ENCODE measurements at regions not wholly inside any gene's neighbourhood (a gene's known extent, or its start where the extent isn't known, plus 50 kb on each side); places are given as distances from the start of the nearest gene placed in this dataset.

- Histone ChIP-seq H3K4me1 (ENCODE audit: control insufficient read depth in 1 of 2, insufficient read depth in 2 of 2, low read depth in 1 of 2, low read length in 1 of 2) (no peaks in the 10 kb centered on the region), H3K4me3 (ENCODE audit: low read depth in 2 of 2, low read length in 1 of 2) (no peak overlapping the region), H3K79me2 (ENCODE audit: insufficient read depth) (no peaks in the 10 kb centered on the region), H3F3A (replicated peaks; ENCODE audit: insufficient read depth) (no peaks in the 10 kb centered on the region), H3K36me3 (replicated peaks in 1 of 2; ENCODE audit: control insufficient read depth in 1 of 2, insufficient read depth in 2 of 2, low read length in 1 of 2) (no peaks in the 10 kb centered on the region), H3K27ac (ENCODE audit: low read depth in 2 of 2, low read length in 1 of 2) (no peak overlapping the region), H3K27me3 (ENCODE audit: insufficient read depth) (no peaks in the 10 kb centered on the region), H3K9me3 (no peaks in the 10 kb centered on the region), H3K9me2 (no peaks in the 10 kb centered on the region), H3K4me2 (no peak overlapping the region), H3K9ac (no peak overlapping the region), H2AFZ (ENCODE audit: low read depth) (no peak overlapping the region), H4K20me1 (ENCODE audit: insufficient read depth) (no peaks in the 10 kb centered on the region)
- CTCF ChIA-PET, result no interaction called here
- no peak for DNase-seq
- WGBS (ENCODE audit: low lambda C conversion rate), result 6% methylated on average over 2 of the region's 2 CpGs
- TF ChIP-seq SMC3 (IDR thresholded peaks at IDR 0.05; ENCODE audit: low read depth, low read length) (no peak), TEAD4 (IDR thresholded peaks at IDR 0.05; ENCODE audit: borderline replicate concordance, insufficient read depth) (no peak), FOXM1 (IDR thresholded peaks at IDR 0.05; ENCODE audit: low read depth) (no peak), ELF1 (IDR thresholded peaks at IDR 0.05) (no peak), FOSL2 (IDR thresholded peaks at IDR 0.05; ENCODE audit: borderline replicate concordance, low read depth) (no peak), GATA2 (CRISPR knock-in tag; IDR thresholded peaks at IDR 0.05) (no peak), CHD2 (IDR thresholded peaks at IDR 0.05; ENCODE audit: low read length, partially characterized antibody) (no peak), RCOR1 (IDR thresholded peaks at IDR 0.05; ENCODE audit: low read length) (no peak), USF2 (IDR thresholded peaks at IDR 0.05; ENCODE audit: borderline replicate concordance, low read depth, low read length) (no peak), RAD21 (IDR thresholded peaks at IDR 0.05; ENCODE audit: low read length) (no peak), ZBTB33 (IDR thresholded peaks at IDR 0.05; ENCODE audit: borderline replicate concordance, low read depth) (no peak), TAF1 (IDR thresholded peaks at IDR 0.05; ENCODE audit: borderline replicate concordance, low read depth, low read length) (no peak), REST (IDR thresholded peaks at IDR 0.05; ENCODE audit: low read depth, low read length) (no peak), MEF2A (IDR thresholded peaks at IDR 0.05; ENCODE audit: borderline replicate concordance, low read depth) (no peak), FOXJ3 (CRISPR knock-in tag; IDR thresholded peaks at IDR 0.05) (no peak), MXI1 (IDR thresholded peaks at IDR 0.05; ENCODE audit: low read depth, low read length) (no peak)
- POLR2A ChIA-PET, result no interaction called here
These were observed 293.5 kb upstream of the FERMT1 start for GRCh38 chr20:6416371-6416770.

Measured in SK-N-SH (cell line).